ENCODE measurements at regions not wholly inside any gene's neighbourhood (a gene's known extent, or its start where the extent isn't known, plus 50 kb on each side); places are given as distances from the start of the nearest gene placed in this dataset.
A peak's percentile ranks its signal among the peaks of the same experiment; 100 is the strongest.
"Not testable (repeated sequence)": the region's sequence is repeated elsewhere in the genome, so short reads cannot be mapped to it uniquely, and the experiment has no call there.

DNA sequence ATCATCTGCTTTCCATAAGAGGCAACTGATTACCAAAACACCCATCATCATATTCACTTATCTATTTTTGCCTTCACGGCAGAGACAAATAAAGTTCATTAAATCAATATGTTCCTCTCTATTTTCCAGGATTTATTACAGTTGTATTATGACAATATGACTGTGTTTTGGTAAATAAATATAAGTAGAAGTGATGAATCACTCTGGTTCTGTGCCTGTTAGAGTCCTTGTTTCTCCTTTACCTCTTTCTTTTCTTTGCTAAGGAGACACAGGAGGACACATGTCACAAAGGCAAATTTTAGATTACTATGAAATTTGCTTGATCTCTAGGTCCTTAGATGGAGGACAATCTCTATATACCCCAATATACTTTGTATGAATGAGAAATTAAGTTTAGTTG is 152.6 kb upstream of the PLSCR5 start:
- DNase-seq (ENCODE audit: low read depth): no peak

DNA sequence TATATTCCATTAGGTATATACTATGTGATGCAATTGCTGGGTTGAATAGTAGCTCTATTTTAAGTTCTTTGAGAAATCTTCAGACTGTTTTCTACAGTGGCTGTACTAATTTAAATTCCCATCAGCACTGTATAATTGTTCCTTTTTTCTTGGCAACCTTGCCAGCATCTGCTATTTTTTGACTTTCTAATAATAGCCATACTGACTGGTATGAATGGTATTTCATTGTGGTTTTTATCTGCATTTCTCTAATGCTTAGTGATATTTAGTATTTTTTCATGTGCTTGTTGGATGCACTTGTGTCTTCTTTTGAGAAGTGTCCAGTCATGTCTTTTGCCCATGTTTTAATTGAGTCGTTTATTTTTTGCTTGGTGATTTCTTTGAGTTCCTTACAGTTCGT is 145.1 kb upstream of the PLSCR5 start:
- peak; percentile 23 for DNase-seq (ENCODE audit: low read depth)

DNA sequence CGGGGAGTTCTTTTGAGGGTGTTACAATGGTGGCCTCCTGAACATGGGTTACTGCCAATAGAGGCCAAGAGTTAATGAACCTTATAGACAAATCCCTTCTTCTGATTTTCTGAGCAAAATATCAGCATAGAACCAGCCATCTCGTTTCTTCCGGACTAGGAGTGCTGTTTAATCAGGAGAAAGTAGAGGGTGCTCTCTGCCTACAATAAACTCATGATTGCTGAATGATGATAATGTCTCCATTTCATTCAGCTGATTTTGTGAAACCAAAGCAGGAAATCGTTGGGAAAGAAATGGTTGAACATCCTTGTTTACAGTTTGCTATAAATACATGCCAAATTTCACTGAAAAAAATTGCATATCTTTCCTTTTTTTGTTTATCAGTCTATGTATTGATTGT is 142.8 kb upstream of the PLSCR5 start:
- peak; percentile 24 for DNase-seq (ENCODE audit: low read depth)

DNA sequence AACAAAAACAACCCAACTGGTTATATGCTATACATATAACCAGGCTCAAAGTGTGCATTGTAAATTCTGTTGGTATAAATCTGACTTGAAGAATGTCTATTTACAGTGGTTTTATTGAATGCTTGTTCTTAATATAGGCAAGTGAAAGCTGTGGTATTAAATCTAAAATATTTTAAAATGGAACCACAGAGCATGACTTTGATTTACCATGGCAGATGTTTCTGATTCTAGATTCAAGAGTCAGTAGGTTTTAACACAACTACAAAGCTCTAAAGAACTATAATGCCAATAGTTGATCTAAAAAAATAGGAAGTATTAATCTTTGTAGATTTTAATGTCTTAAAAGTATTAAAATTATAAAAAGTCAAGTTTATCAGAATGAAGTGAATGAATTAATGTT is 141.9 kb upstream of the PLSCR5 start:
- no peak for DNase-seq (ENCODE audit: low read depth)

DNA sequence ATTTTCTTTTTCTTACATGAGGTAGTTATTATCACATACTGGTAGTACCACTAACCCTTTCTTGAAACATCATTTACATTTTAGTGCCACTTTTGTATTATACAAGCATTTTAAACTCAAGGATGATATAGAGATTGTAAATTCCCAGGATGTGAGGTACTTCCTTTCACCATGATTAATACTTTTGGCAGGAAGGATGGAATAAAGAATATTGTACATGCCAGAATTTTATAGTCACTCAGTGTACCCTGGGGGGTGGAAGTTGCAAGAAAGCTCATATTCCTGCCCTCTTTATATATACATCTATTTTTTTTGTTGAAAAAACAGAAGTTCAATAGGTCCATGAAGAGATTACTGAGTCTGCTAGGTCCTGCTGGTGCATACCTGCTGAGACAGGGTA is 141.0 kb upstream of the PLSCR5 start:
- peak; percentile 46 for DNase-seq (ENCODE audit: low read depth)

DNA sequence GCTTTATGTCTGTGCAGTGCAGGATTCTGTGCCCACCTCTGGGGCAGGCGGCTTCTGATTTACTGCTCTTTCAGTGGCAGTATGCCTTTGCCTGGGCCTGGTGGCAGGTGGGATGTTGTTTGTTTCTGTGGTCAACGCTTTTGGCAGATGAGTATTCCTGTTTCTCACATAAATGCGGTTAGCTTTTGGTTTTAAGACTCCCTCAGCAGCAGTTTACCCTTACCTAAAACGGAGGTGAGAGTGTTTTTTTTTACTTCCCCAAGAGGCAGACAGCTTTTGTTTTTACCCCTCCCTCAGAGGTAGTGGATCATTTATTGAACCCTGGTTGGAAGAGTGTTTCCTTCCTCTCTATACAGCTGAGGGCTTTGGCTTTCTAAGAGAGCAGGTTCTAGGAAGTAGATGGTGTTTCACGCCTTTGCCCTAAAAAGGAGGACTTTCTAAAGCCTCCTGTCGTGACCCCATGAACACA is 134.1 kb upstream of the PLSCR5 start:
- DNase-seq (ENCODE audit: low read depth): no peak

DNA sequence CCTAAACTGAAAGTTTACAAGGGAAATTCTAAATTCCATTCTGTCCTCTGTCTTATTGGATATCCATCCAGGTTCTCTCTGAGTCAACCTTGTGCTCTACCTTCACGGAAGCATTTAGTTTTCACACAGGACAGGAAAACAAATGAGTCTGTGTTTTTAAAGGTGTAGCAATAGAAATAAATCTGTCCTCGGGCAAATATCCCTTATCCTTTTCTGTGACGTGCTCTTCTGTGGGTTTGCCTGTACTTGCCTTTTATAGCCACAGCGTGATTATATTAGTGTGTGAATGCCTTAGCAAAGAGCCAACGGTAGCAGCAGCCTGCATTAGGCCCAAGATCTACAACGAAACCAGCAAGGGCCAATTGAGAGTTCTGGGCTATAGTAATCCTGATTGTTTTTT is 127.2 kb upstream of the PLSCR5 start:
- no peak for DNase-seq (ENCODE audit: low read depth)

DNA sequence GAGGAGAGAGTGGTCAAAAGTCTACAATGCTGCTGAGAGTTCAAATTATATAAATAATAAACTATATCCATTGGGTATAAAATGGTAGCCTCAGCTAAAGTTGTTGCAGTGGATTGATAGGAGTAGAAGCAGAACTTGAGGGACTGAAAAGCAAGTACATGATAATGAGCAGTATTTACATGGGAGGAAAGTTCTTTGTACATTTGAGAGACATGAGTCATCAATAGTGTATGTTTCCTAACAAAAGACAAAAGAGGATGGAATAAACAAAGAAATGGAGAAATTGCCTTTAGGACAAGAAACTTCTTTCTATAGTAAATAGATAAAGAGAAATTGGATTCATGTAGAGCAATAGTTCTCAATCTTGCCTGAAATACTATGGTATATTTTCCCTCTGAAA is 110.0 kb upstream of the PLSCR5 start:
- DNase-seq (ENCODE audit: low read depth): peak; percentile 18

DNA sequence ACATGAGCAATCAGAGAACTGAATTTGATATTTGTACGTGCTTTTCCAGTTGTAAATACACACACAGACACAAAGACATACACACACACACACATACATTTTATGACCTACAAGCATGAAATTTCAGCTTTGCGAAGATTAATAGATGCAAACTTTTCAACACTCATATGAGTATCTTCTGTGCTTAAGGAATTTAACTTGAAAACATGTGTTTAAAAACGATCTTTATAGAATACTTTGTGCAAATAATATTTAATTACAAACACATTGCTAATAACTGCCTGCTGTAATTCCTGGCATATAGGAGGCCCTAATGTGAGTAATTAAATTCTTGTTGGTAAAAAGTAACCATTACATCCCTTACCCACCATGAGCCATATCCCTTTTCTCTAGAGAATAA is 107.7 kb upstream of the PLSCR5 start:
- DNase-seq (ENCODE audit: low read depth): no peak

DNA sequence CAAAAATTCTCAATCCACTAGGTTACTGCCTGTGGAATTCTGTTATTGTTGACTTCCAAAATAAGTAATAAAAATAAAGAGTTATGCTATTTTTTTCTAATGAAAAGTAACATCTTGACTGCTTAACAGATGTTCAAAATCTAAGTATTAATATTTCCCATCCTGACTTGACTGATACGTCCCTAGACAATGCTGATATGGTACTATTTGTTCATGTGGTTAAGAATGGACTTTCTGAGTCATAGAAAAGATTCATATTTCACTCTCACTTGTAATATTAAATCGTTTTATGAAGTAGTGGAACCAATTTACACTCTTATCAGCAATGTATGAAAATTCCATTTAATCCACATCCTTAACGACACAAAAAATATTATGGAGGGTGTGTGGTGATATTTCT is 104.8 kb upstream of the PLSCR5 start:
- peak; percentile 4 for DNase-seq (ENCODE audit: low read depth)

DNA sequence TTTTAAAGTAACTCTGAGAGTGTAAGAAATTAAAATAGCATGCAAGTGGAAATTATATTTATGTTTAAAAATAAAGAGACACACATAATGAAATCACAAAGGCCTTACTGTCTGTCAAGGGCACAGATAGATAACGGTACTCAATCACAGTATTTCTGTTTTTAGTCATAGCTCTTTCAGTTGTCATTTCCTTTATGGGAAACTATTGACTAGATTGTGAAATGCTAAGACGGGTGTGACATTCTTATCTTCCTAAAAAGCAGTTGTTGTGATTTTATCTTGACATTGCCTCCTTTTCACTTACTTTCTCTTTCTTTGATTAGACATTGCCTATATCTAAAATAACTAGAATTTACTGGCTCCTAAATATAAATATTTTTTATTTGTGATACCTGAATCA is 100.1 kb upstream of the PLSCR5 start:
- DNase-seq (ENCODE audit: low read depth): no peak

DNA sequence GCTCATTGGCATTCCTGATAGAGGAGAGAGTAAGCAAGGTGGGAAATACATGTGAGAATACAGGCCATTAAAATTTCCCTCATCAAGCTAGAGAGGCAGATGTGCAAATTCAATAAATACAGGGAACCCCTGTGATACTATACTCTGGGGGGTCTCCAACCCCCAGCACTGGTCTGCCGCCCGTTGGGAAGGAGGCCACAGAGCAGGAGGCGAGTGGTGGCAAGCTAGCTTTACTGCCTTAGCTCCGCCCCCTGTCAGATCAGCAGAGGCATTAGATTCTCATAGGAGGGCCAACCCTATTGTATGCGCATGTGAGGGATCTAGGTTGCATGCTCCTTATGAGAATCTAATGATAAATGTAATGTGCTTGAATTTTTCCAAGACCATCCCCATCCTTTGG is 97.1 kb upstream of the PLSCR5 start:
- no peak for DNase-seq (ENCODE audit: low read depth)

DNA sequence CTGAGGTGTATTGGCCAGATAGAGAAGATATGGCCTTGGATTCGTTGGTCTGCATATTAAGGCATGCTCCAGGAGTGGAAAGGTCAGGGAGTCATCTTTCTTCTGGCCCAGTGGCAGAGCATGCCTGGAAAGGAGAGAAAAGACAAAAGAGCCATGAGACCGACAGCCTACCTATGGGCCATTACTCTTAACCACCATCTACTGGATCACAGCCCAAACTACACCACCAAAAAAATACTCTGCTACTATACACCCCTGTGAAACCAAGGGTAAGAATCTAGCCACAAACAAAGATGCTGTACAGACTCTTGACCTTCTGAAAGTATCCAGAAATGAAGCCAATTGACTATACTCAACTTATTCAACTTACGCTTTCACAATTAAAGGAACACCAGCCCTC is 96.1 kb upstream of the PLSCR5 start:
- no peak for DNase-seq (ENCODE audit: low read depth)

DNA sequence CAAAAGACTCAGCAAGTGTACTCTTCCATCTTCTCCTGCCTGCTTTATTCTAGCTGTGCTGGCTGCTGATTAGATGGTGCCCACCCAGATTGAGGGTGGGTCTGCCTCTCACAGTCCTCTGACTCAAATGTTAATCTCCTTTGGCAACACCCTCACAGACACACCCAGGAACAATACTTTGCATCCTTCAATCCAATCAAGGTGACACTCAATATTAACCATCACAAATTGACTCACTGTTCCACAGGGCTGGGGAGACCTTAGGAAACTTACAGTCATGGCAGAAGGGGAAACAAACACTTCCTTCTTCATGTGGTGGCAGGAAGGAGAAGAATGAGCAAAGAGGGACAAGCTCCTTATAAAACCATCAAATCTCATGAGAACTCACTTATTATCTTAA is 94.9 kb upstream of the PLSCR5 start:
- not testable (repeated sequence) for DNase-seq (ENCODE audit: low read depth)

DNA sequence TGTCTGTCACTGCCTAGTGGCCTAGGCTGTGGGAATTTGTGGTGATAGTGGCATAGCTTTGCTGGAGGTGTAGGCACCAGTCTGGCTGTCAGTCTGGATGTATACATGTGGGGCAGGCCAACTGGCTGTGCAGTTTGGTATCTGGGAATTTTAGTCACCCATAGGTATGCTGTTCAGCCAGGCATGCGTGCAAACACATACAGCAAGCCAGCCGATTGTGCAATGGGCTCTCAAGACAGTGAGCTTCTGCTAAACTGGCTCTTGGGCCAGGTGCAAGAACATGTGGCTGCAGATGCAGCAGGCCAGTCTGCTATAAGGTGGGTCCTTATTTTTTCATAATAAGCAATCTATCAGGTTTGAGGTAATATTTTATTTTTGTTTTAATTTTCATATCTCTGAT is 87.1 kb upstream of the PLSCR5 start:
- no peak for DNase-seq (ENCODE audit: low read depth)

DNA sequence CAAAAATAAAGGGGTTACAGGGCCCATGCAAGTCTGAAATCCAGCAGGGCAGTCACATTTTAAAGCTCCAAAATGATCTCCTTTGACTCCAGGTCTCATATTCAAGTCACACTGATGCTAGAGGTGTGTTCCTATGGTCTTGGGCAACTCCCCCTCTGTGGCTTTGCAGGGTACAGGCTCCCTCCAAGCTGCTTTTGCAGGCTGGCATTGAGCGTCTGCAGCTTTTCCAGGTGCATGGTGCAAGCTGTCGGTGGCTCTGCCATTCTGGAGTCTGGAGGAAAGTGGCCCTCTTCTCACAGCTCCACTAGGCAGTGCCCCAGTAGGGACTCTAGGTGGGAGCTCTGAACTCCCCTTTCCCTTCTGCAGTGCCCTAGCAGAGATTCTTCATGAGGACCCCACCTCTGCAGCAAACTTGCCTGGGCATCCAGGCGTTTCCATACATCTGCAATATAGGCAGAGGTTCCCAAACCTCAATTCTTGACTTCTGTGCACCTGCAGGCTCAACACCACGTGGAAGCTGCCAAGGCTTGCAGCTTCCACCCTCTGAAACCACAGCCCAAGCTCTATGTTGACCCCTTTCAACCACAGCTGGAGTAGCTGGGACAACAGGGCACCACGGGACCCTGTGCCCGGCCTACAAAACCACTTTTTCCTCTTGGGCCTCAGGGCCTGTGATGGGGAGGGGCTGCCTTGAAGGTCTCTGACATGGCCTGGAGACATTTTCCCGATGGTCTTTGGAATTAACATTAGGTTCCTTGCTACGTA is 80.1 kb upstream of the PLSCR5 start:
- DNase-seq (ENCODE audit: low read depth): no peak

DNA sequence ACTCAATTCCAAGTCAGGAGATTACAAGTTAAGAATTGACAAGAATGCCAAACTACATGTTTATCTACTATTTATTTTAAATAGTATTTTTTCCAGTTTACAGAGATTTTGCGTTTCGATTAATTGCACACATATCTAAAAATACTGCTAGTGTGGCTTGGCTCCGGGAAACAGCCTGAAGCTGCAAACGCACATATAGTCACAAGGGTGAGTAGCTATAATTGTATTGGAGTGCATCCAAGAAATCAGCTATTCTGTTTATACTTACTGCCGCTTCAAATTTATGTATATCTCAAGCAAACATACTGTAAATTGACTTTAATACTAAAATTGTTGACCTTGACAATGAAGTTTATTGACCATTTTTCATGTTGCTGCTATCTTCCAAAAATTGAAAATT is 77.0 kb upstream of the PLSCR5 start:
- peak; percentile 2 for DNase-seq (ENCODE audit: low read depth)

DNA sequence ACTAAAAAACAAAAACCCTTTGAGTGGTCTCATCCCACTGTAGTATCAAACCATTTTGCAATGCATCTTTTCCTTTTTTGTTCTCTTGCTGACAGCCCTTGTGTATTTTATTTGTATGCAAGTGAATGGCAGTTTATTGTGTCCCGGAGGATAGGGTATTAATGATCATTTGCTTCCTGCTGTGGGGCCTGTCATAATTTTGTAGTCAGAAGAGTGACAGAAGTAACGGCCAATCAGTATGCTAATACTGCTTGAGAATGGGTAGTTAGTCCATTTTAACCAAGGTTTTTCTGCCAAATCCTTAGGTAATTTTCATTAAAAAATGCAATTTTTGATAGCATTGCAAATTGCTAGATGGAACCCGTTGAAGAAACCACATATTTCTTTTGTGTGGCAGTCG is 75.5 kb upstream of the PLSCR5 start:
- no peak for DNase-seq (ENCODE audit: low read depth)

DNA sequence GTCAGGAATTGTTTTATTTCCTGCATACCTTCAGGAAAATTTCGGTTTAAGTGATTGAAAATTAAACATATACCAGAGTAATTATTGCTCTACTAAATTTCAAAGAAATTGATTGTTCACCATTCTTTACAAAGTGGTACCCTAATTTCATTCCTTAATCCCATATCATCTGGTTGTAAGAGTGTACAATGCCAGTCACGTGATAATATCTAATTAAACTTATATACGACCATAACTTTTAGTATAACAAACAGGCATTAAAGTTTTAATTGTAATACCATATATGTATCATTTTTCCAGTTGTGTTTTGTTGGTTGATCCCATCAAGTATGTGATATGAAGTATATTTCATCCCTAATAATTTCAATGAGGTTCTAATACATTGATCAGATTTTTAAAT is 74.8 kb upstream of the PLSCR5 start:
- DNase-seq (ENCODE audit: low read depth): no peak

DNA sequence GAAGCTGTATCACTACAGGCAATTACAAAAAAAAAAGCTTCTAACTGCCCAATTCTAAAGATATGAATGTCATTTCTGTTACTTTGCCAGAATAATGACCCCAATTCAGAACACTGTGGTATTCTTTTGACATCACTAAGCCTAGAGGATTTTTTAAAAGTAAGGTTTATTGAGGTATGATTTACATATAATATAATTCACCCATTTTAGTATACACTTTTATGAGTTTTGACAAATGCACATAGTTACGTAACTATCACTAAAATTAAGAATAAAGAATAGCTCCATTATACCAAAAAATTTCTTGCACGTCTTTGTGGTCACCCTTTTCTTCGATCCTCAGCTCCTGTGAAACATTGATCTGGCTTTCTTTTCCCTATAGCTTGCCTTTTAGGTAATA is 74.0 kb upstream of the PLSCR5 start:
- no peak for DNase-seq (ENCODE audit: low read depth)

DNA sequence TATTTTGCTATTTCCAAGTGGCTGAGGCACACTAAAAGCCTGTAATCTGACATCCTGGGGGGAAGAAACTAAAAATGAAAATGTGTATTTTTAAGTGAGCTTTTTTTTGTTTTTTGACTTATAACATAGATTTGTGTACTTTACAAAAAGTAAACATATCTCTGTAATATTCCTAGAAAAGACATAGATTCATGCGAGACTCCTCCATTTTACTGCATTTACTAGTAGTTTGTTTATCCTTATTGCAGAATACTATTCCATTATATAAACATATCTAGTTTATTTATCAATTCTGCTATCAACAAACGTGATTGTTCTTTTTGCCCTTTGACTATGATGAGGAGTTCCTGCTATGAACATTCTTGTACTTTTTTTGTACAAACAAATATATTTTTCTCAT is 67.8 kb upstream of the PLSCR5 start:
- no peak for DNase-seq (ENCODE audit: low read depth)

DNA sequence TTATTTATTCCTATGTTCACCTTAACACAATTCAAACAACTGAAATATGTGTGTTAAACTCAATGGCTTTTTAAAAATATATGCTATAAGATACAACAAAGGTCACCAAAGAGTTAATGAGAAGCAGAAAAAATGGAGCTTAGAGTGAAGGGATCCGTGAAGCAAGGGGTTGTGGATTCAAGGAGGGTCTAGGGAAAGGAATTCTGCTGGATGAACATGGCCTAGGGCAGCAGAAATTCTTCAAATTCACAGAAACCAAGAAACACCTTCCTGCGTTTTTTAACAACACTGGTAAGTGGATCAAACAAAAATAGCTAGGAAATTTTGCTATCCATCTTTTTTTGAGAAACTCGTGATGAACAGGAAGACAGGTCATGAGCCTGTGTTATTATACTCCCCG is 59.3 kb upstream of the PLSCR5 start:
- no peak for DNase-seq (ENCODE audit: low read depth)

DNA sequence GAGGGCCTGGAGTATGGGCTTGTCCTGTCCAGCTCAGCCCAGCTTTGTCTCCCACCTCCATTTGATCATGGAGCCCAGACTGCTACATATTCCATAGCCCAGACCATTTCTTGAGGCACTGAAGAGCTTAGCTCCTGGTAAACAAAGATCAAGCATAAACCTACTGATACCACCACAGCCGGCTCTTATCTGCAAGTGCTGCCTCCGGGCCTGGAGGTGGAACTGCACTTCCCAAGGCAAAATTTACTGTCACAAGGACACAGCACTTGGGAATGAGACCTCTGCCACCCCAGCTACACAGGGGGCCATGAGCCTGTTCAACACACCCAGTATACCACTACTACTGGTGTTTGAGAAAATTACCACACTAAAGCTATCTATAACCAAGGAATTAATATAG is 53.7 kb upstream of the PLSCR5 start:
- DNase-seq (ENCODE audit: low read depth): no peak

DNA sequence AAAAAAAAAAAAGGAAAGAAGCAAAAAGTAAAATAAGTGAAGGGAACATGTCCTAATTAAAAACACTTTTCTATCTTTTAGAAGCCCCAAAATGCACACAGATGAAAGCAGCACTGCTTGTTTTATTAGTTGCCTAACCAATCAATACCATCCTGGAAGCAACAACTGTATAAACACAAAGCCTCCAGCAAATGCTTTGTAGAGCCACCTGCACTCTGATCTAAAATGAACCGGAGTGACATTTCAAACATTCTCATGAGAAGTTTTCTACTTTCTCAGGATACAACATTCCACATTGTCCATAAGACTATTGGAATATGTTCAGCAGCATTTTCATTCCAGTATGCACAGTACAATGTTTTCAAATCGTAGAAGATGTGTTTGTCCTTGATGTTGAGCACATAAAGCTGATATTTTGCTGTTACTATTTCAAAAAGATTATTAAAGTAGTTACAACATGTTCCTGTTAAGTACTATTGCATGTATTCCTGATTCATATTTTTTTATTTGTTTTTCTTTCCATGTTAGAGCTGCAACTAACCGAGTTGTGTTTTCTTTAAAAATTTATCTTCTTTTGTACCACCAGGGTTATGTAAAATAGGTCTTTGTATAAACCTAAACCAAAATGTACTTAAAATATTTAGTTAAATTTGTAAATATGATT is 50.3 kb upstream of the PLSCR5 start:
- no peak for DNase-seq (ENCODE audit: low read depth)
